IMR-90 (cell line): ENCODE measurements at regions not wholly inside any gene's neighbourhood (a gene's known extent, or its start where the extent isn't known, plus 50 kb on each side); places are given as distances from the start of the nearest gene placed in this dataset.

Source experiments
- ATAC-seq: fragments of 200-7000 bp; cut with Tn5 transposase; 2 replicates; pipeline ENCODE4 v1.9.1; 2020; ENCODE audit warnings: low read depth, mild to moderate bottlenecking, moderate library complexity
- BruUV-seq: library from RNA; stranded (reverse); fragments of 400-500 nt; replicated peaks from 2 replicates; lab custom pipeline; 2021; lab: Mats Ljungman, UMichigan
- CTCF ChIA-PET: fragments of 300-600 bp; formaldehyde crosslinking; extraction: SDS; loops from one replicate; lab custom pipeline; 2021; ENCODE audit warnings: antibody characterized with exemption; lab: Yijun Ruan, JAX
- POLR2A ChIA-PET: fragments of 300-600 bp; sonication (Branson Sonifier 250); formaldehyde crosslinking; loops from one replicate; lab custom pipeline; 2022; ENCODE audit warnings: antibody characterized with exemption; ENCODE audit not compliant: unreplicated experiment; lab: Charles Lee
- DNase-seq: peaks from one replicate; pipeline ENCODE4 v3.0.0; 2013
- H2AFZ ChIP-seq: replicated peaks from 2 replicates; pipeline ENCODE3; 2013; ENCODE audit warnings: low read length, mild to moderate bottlenecking; ENCODE audit not compliant: poor library complexity
- H2AK5ac ChIP-seq: 2 replicates; pipeline ENCODE4 v1.6.1; 2013; ENCODE audit warnings: low read depth, low read length, inconsistent platforms
- H2AK9ac ChIP-seq: replicated peaks from 2 replicates; pipeline ENCODE3; 2013; ENCODE audit warnings: mild to moderate bottlenecking, low read depth, low read length, moderate library complexity; ENCODE audit not compliant: poor library complexity
- H2BK120ac ChIP-seq: 2 replicates; pipeline ENCODE4 v1.6.1; 2013; ENCODE audit warnings: low read depth, low read length, inconsistent platforms
- H2BK15ac ChIP-seq: 3 replicates; pipeline ENCODE4 v1.6.1; 2013; ENCODE audit warnings: low read depth, low read length, inconsistent platforms
- H2BK20ac ChIP-seq: 2 replicates; pipeline ENCODE4 v1.6.1; 2013; ENCODE audit warnings: low read depth, mild to moderate bottlenecking, inconsistent platforms, low read length, moderate library complexity
- H2BK5ac ChIP-seq: 2 replicates; pipeline ENCODE4 v1.6.1; 2013; ENCODE audit warnings: mild to moderate bottlenecking, low read depth, low read length, inconsistent platforms; ENCODE audit not compliant: poor library complexity, severe bottlenecking
- H3K14ac ChIP-seq: replicated peaks from 2 replicates; pipeline ENCODE4 v1.6.1; 2013; ENCODE audit warnings: low read depth, low read length, inconsistent platforms
- H3K18ac ChIP-seq: 2 replicates; pipeline ENCODE4 v1.6.1; 2013; ENCODE audit warnings: low read depth, low read length, control low read depth
- H3K23ac ChIP-seq: 2 replicates; pipeline ENCODE4 v1.6.1; 2013; ENCODE audit warnings: low read depth, low read length, inconsistent platforms
- H3K27ac ChIP-seq: 2 replicates; pipeline ENCODE4 v1.5.1; 2013; ENCODE audit warnings: mild to moderate bottlenecking, control low read depth, low read length; ENCODE audit not compliant: insufficient read depth
- H3K27me3 ChIP-seq: 2 replicates; pipeline ENCODE4 v1.6.1; 2013; ENCODE audit warnings: low read length; ENCODE audit not compliant: control insufficient read depth, insufficient read depth
- H3K36me3 ChIP-seq: 2 replicates; pipeline ENCODE4 v1.6.1; 2013; ENCODE audit warnings: low read length, mixed read lengths; ENCODE audit not compliant: control insufficient read depth, insufficient read depth
- H3K4ac ChIP-seq: 2 replicates; pipeline ENCODE4 v1.6.1; 2013; ENCODE audit warnings: low read depth, low read length, inconsistent platforms
- H3K4me1 ChIP-seq: 2 replicates; pipeline ENCODE4 v1.6.1; 2013; ENCODE audit warnings: low read length, mixed read lengths; ENCODE audit not compliant: control insufficient read depth, insufficient read depth
- H3K4me2 ChIP-seq: 2 replicates; pipeline ENCODE4 v1.6.1; 2013; ENCODE audit warnings: low read depth, mild to moderate bottlenecking, control low read depth, low read length, moderate library complexity
- H3K4me3 ChIP-seq: 2 replicates; pipeline ENCODE4 v1.5.1; 2013; ENCODE audit warnings: low read depth, mild to moderate bottlenecking, control low read depth, low read length, moderate library complexity; ENCODE audit not compliant: insufficient read depth
- H3K56ac ChIP-seq: 2 replicates; pipeline ENCODE4 v1.6.1; 2013; ENCODE audit warnings: low read length, inconsistent platforms; ENCODE audit not compliant: insufficient read depth; ENCODE audit errors: extremely low read depth
- H3K79me1 ChIP-seq, 2 experiments: 2 replicates each; pipeline ENCODE4 v1.6.1; 2013; ENCODE audit warnings: low read length in 2 of 2, inconsistent platforms in 1 of 2, low read depth in 1 of 2
- H3K9ac ChIP-seq: 2 replicates; pipeline ENCODE4 v1.6.1; 2013; ENCODE audit warnings: low read depth, low read length, control low read depth
- H3K9me1 ChIP-seq: 2 replicates; pipeline ENCODE4 v1.6.1; 2013; ENCODE audit warnings: low read length, inconsistent platforms; ENCODE audit not compliant: insufficient read depth
- H3K9me3 ChIP-seq: 2 replicates; pipeline ENCODE4 v1.6.1; 2013; ENCODE audit warnings: low read length; ENCODE audit not compliant: control insufficient read depth, insufficient read depth
- H4K20me1 ChIP-seq: 2 replicates; pipeline ENCODE4 v1.6.1; 2013; ENCODE audit warnings: low read length, inconsistent platforms; ENCODE audit not compliant: insufficient read depth
- H4K5ac ChIP-seq: 2 replicates; pipeline ENCODE4 v1.6.1; 2013; ENCODE audit warnings: mild to moderate bottlenecking, low read depth, low read length, control low read depth
- H4K8ac ChIP-seq, 2 experiments: 2 replicates each; pipeline ENCODE4 v1.6.1; 2013; ENCODE audit warnings: low read depth in 2 of 2, low read length in 2 of 2, control low read depth in 1 of 2, inconsistent platforms in 1 of 2
- H4K91ac ChIP-seq: 2 replicates; pipeline ENCODE4 v1.6.1; 2013; ENCODE audit warnings: low read depth, low read length, inconsistent platforms; ENCODE audit not compliant: insufficient read depth
- CHD1 ChIP-seq: IDR thresholded peaks from 2 replicates; pipeline ENCODE4 v1.6.1; 2012; ENCODE audit warnings: low read depth, low read length, improper control_type of control experiment
- CTCF ChIP-seq: conservative IDR thresholded peaks from 2 replicates; pipeline ENCODE4 v1.5.1; 2012; ENCODE audit warnings: mild to moderate bottlenecking, low read depth, low read length, improper control_type of control experiment
- ELK1 ChIP-seq: fragments of 150-350 bp; IDR thresholded peaks from 2 replicates; pipeline ENCODE4 v1.6.1; 2016; ENCODE audit warnings: low read depth, mild to moderate bottlenecking, low read length, moderate library complexity, borderline replicate concordance
- FOS ChIP-seq: fragments of 150-350 bp; IDR thresholded peaks from 2 replicates; pipeline ENCODE4 v1.6.1; 2016; ENCODE audit warnings: low read depth, low read length
- MAFK ChIP-seq: IDR thresholded peaks from 2 replicates; pipeline ENCODE4 v1.6.1; 2012; ENCODE audit warnings: low read depth, low read length, improper control_type of control experiment
- MAZ ChIP-seq: IDR thresholded peaks from 2 replicates; pipeline ENCODE4 v1.6.1; 2012; ENCODE audit warnings: low read depth, mild to moderate bottlenecking, low read length, improper control_type of control experiment, moderate library complexity, borderline replicate concordance
- MXI1 ChIP-seq: IDR thresholded peaks from 2 replicates; pipeline ENCODE4 v1.6.1; 2012; ENCODE audit warnings: low read depth, mild to moderate bottlenecking, low read length, moderate library complexity, borderline replicate concordance
- NFE2L2 ChIP-seq: fragments of 150-350 bp; IDR thresholded peaks from 2 replicates; pipeline ENCODE4 v1.6.1; 2016; ENCODE audit warnings: low read depth, mild to moderate bottlenecking, low read length
- POLR2A ChIP-seq: IDR thresholded peaks from 2 replicates; pipeline ENCODE4 v1.6.1; 2012; ENCODE audit warnings: mild to moderate bottlenecking, low read depth, low read length
- RAD21 ChIP-seq: IDR thresholded peaks from 2 replicates; pipeline ENCODE4 v1.6.1; 2012; ENCODE audit warnings: low read length, improper control_type of control experiment
- RCOR1 ChIP-seq: IDR thresholded peaks from 2 replicates; pipeline ENCODE4 v1.6.1; 2012; ENCODE audit warnings: mild to moderate bottlenecking, low read length, improper control_type of control experiment; ENCODE audit not compliant: insufficient replicate concordance
- RFX5 ChIP-seq: IDR thresholded peaks from 2 replicates; pipeline ENCODE4 v1.8.0; 2012; ENCODE audit warnings: low read depth, mild to moderate bottlenecking, low read length, moderate library complexity
- USF2 ChIP-seq: fragments of 150-350 bp; IDR thresholded peaks from 2 replicates; pipeline ENCODE4 v1.6.1; 2017; ENCODE audit warnings: mild to moderate bottlenecking, antibody characterized with exemption, low read length, low read depth
- WGBS, 2 experiments: methylation state at CpG; one replicate each; pipeline versions ENCODE4 v1.1.5 to v1.1.7; 2013; ENCODE audit warnings: missing lambda C conversion rate in 2 of 2; ENCODE audit not compliant: insufficient read length in 1 of 2; ENCODE audit errors: extremely low coverage in 2 of 2; 5-methylcytosine and 5-hydroxymethylcytosine counted together
- dilution Hi-C: fragments of 300-500 bp; cut with HindIII; formaldehyde crosslinking; loops from one replicate; pipeline ENCODE4 v1.14.3; 2018; ENCODE audit warnings: low sequenced_read_pairs; ENCODE audit not compliant: unreplicated experiment
- in situ Hi-C: fragments of 300-500 bp; cut with MboI; formaldehyde crosslinking; loops from 3 replicates; pipeline ENCODE4 v1.14.3; 2019; ENCODE audit warnings: low sequenced_read_pairs, inconsistent platforms, mixed read lengths
- intact Hi-C: fragments of 100-400 bp; cut with micrococcal nuclease; formaldehyde crosslinking; loops from 2 replicates; pipeline ENCODE4 v1.10.0; 2022

- Histone ChIP-seq H3K4me3 (no peak overlapping the region), H3K4me1 (peaks cover 5% of the 10 kb centered on the region), H3K9me3 (no peaks in the 10 kb centered on the region), H2AK9ac (no peak overlapping the region), H3K4ac (no peak overlapping the region), H4K8ac (no peak overlapping the region), H3K9ac (no peak overlapping the region), H3K79me1 (no peaks in the 10 kb centered on the region), H3K14ac (no peak overlapping the region), H3K18ac (no peak overlapping the region), H3K27ac (no peak overlapping the region), H2BK20ac (no peak overlapping the region), H4K91ac (no peak overlapping the region), H4K20me1 (no peaks in the 10 kb centered on the region), H2BK5ac (no peak overlapping the region), H3K27me3 (no peaks in the 10 kb centered on the region), H3K56ac (no peak overlapping the region), H2AK5ac (no peak overlapping the region), H4K5ac (no peak overlapping the region), H2BK15ac (no peak overlapping the region), H2AFZ (no peak overlapping the region), H3K23ac (no peak overlapping the region), H3K36me3 (no peaks in the 10 kb centered on the region), H2BK120ac (no peak overlapping the region), H3K4me2 (no peak overlapping the region), H3K9me1 (no peaks in the 10 kb centered on the region)
- in situ Hi-C loops, result no loop called here
- ChIA-PET CTCF (no interaction called here), POLR2A (no interaction called here)
- no peak for ATAC-seq
- TF ChIP-seq FOS, result no peak
- TF ChIP-seq RFX5, result no peak
- no peak for TF ChIP-seq MXI1
- no peak for TF ChIP-seq MAFK
- no peak for TF ChIP-seq RAD21
- no peak for TF ChIP-seq CTCF
- no peak for TF ChIP-seq POLR2A
- TF ChIP-seq NFE2L2, result no peak
- TF ChIP-seq MAZ, result no peak
- no peak for TF ChIP-seq ELK1
- TF ChIP-seq CHD1, result no peak
- no peak for TF ChIP-seq USF2
- TF ChIP-seq RCOR1, result no peak
- intact Hi-C loops, result no loop called here
- 94% methylated on average over 2 of the region's 3 CpGs; no CpG with 5 or more reads in 1 of the 2 experiments for WGBS, 2 experiments
- no TSS peak for BruUV-seq
- dilution Hi-C loops, result no loop called here
- peak; percentile 51 for DNase-seq
These were observed 227.6 kb downstream of the LMO4 start for GRCh38 chr1:87556326-87556725.
